Pancreas (tissue), 10 donors: ENCODE measurements at regions not wholly inside any gene's neighbourhood (a gene's known extent, or its start where the extent isn't known, plus 50 kb on each side); places are given as distances from the start of the nearest gene placed in this dataset.

Experiments used
- ATAC-seq, 4 donors: fragments of 200-7000 bp; cut with Tn5 transposase; one replicate each; pipeline versions ENCODE4 v1.8.0 to v1.9.1; 2020; ENCODE audit warnings: mild to moderate bottlenecking in 4 of 4, moderate library complexity in 4 of 4
- DNase-seq, 6 donors: peaks; one replicate each; pipeline ENCODE4 v3.0.0-alpha.2; 2020
- FAIRE-seq: peaks from 2 replicates; lab custom pipeline; 2012; peaks lifted over from hg19 to GRCh38; lab: Jason Lieb, UNC
- H3K27ac ChIP-seq, 4 donors: fragments of 200-600 bp; sonication (generic); 1 replicate in 3 of 4; 2 replicates in 1 of 4; pipeline versions ENCODE4 v1.5.0 to v1.8.0; 2020
- H3K27me3 ChIP-seq, 4 donors: fragments of 200-600 bp; one replicate each; pipeline ENCODE4 v1.8.0; 2021
- H3K36me3 ChIP-seq, 3 donors: fragments of 200-600 bp; sonication (generic) in 1 of 3; one replicate each; pipeline versions ENCODE4 v1.5.0 to v1.8.0; 2020 to 2021
- H3K4me1 ChIP-seq, 3 donors: fragments of 200-600 bp; one replicate each; pipeline ENCODE4 v1.8.0; 2021
- H3K4me3 ChIP-seq, 4 donors: fragments of 200-600 bp; sonication (generic) in 2 of 4; one replicate each; pipeline versions ENCODE4 v1.5.0 to v1.8.0; 2020 to 2021
- H3K9me3 ChIP-seq, 4 donors: fragments of 200-600 bp; one replicate each; pipeline ENCODE4 v1.8.0; 2021
- WGBS, 2 donors: extraction: QIAGEN DNeasy Blood & Tissue Kit; methylation state at CpG; one replicate each; pipeline ENCODE4 v1.1.7; 2013; 5-methylcytosine and 5-hydroxymethylcytosine counted together
- intact Hi-C, 3 donors: fragments of 100-400 bp; cut with DNase I; formaldehyde crosslinking; loops; one replicate each; pipeline versions ENCODE4 v1.11.1 to v1.14.2; 2022
- TF ChIP-seq, protein P1 (sequence below), 4 donors: fragments of 200-600 bp; sonication (generic) in 3 of 4; IDR thresholded peaks; one replicate each; pipeline versions ENCODE4 v1.5.0 to v1.8.0; 2021; ENCODE audit warnings: antibody characterized with exemption in 4 of 4
- donor health status: healthy with polysubstance abuse.
- donor health status: DM: no; HTN: no; CAD: no; lungs with moderate emphysema.
- donor health status: DM: no; HTN: no; CAD: no.
- donor health status: control.
- donor health status: control.
- donor health status: Bipolar disorder and iron deficiency.
- donor health status: DM: yes; HTN: yes; CAD: no.
- donor health status: DM: no; HTN: no; CAD: no.
- donor health status: DM: no; HTN: no; CAD: no.
- donor health status: DM: yes; HTN: yes; CAD: no.

DNA sequence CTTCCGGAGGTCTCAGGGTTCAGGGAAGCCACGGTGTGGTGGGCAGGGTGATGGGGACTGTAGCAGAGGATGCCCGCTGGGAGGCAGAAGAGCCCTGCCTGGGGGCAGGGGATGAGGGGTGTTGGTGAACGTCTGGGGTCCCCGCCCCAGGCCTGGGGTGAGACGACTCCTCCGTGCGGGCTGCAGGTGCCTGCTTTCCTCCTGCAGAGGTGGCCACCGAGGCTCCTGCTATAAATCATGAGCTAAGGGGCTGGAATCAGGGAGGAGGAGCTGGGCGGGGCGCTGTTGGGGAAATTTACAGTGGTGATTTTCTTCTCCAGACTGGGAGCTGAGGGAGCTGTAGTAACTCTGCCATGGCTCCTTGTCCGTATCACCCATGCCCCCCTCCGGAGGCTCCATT, 167.0 kb downstream of the MRM1 start:
- TF ChIP-seq, protein P1, sequence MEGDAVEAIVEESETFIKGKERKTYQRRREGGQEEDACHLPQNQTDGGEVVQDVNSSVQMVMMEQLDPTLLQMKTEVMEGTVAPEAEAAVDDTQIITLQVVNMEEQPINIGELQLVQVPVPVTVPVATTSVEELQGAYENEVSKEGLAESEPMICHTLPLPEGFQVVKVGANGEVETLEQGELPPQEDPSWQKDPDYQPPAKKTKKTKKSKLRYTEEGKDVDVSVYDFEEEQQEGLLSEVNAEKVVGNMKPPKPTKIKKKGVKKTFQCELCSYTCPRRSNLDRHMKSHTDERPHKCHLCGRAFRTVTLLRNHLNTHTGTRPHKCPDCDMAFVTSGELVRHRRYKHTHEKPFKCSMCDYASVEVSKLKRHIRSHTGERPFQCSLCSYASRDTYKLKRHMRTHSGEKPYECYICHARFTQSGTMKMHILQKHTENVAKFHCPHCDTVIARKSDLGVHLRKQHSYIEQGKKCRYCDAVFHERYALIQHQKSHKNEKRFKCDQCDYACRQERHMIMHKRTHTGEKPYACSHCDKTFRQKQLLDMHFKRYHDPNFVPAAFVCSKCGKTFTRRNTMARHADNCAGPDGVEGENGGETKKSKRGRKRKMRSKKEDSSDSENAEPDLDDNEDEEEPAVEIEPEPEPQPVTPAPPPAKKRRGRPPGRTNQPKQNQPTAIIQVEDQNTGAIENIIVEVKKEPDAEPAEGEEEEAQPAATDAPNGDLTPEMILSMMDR (IDR thresholded peaks at IDR 0.05): no peak
- intact Hi-C loops: no loop called here
- WGBS, 2 donors: 31 to 44% methylated on average over 13 of the region's 13 CpGs
- Histone ChIP-seq H3K36me3 (no peaks in the 10 kb centered on the region), H3K27ac (no peak overlapping the region), H3K9me3 (no peaks in the 10 kb centered on the region), H3K4me3 (no peak overlapping the region), H3K27me3 (no peaks in the 10 kb centered on the region), H3K4me1 (no peaks in the 10 kb centered on the region)
- DNase-seq (no peak), ATAC-seq (no peak), FAIRE-seq (no peak)

DNA sequence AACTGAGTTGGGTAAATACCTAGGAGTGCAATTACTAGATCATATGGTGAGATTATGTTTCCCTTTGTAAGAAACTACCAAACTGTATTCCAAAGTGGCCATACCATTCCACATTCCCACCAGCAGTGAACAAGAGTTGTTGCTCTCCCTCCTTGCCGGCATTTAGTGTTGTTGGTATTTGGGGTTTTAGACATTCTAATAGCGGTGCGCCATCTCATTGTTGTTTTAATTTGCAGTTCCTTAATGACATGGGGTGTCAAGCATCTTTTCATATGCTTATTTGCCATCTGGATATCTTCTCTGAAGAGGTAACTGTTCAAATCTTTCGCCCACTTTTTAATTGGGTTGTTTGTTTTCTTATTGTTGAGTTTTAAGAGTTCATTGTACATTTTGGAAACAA, 164.2 kb upstream of the LHX1 start:
- 32 to 34% methylated on average over 4 of the region's 4 CpGs for WGBS, 2 donors
- no peak overlapping the region for H3K27ac ChIP-seq
- no peaks in the 10 kb centered on the region for H3K4me1 ChIP-seq
- ATAC-seq: no peak
- H3K36me3 ChIP-seq: no peaks in the 10 kb centered on the region
- DNase-seq: no peak
- H3K9me3 ChIP-seq: no peaks in the 10 kb centered on the region
- TF ChIP-seq, protein P1 (IDR thresholded peaks at IDR 0.05): no peak
- H3K27me3 ChIP-seq: peaks cover 0 to 5% (median 0%) of the 10 kb centered on the region in 4 donors
- H3K4me3 ChIP-seq: no peak overlapping the region
- no peak for FAIRE-seq
- intact Hi-C loops: no loop called here

DNA sequence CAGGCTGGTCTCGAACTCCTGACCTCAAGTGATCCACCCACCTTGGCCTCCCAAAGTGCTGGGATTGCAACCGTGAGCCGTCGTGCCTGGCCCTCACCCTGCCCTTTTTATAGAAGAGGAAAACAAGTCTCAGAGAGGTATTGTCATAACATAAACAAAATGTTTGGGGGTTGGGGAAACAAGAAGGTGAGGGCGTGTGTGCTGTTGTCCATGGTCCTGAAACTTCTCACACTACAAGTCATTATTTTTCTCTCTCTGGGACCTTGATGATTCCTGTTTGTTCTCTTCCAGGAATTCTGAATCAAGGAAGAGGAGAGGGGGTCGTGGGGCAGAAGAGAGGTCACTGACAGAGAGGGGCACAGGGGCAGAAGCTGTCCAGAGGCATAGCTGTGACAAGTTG, 160.2 kb upstream of the LHX1 start:
- DNase-seq: no peak
- intact Hi-C loops: no loop called here
- peaks cover 0 to 6% (median 0%) of the 10 kb centered on the region in 4 donors for H3K27me3 ChIP-seq

GRCh38 chr17:36778448-36778847, 158.8 kb upstream of the LHX1 start:
- Histone ChIP-seq H3K27ac (no peak overlapping the region), H3K4me1 (no peaks in the 10 kb centered on the region), H3K4me3 (no peak overlapping the region), H3K36me3 (no peaks in the 10 kb centered on the region), H3K9me3 (no peaks in the 10 kb centered on the region), H3K27me3 (peaks cover 0 to 6% (median 0%) of the 10 kb centered on the region in 4 donors)
- TF ChIP-seq, protein P1 (IDR thresholded peaks at IDR 0.05): no peak
- WGBS, 2 donors: 10 to 13% methylated on average over 8 of the region's 8 CpGs
- FAIRE-seq: no peak
- DNase-seq: no peak
- ATAC-seq: no peak
- intact Hi-C loops: no loop called here

More for the DNA sequence above, 160.2 kb upstream of the LHX1 start:
- no peak for FAIRE-seq
- H3K27ac ChIP-seq: no peak overlapping the region
- no peaks in the 10 kb centered on the region for H3K36me3 ChIP-seq
- H3K4me3 ChIP-seq: no peak overlapping the region
- no peaks in the 10 kb centered on the region for H3K4me1 ChIP-seq
- TF ChIP-seq, protein P1 (IDR thresholded peaks at IDR 0.05): no peak
- ATAC-seq: no peak
- WGBS, 2 donors: 20 to 22% methylated on average over 6 of the region's 6 CpGs
- no peaks in the 10 kb centered on the region for H3K9me3 ChIP-seq

DNA sequence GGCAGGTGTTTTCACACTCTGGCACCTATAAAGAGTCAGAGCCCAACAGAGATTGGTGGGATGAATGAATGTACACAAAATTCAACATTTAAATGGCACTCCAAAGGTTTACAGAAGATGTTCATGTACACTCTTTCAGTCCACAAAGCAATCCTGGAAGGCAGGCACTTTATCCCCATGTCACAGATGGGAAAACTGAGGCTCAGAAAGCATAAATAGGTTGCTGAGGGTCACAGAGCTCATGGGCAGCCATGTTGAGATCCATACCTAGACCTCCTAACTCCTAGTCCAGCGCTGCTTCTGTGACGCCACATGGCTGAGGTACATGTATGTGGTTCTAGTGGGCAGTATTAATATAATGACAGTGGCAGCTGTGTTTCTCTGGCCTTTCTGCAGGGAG, 157.7 kb upstream of the LHX1 start:
- 88 to 91% methylated on average over 2 of the region's 2 CpGs for WGBS, 2 donors

More for the DNA sequence above, 157.7 kb upstream of the LHX1 start:
- Histone ChIP-seq H3K4me1 (no peaks in the 10 kb centered on the region), H3K27ac (no peak overlapping the region), H3K36me3 (no peaks in the 10 kb centered on the region), H3K27me3 (peaks cover 0 to 6% (median 0%) of the 10 kb centered on the region in 4 donors), H3K9me3 (no peaks in the 10 kb centered on the region), H3K4me3 (no peak overlapping the region)
- no peak for DNase-seq
- TF ChIP-seq, protein P1 (IDR thresholded peaks at IDR 0.05): no peak
- intact Hi-C loops: no loop called here
- FAIRE-seq: no peak
- ATAC-seq: no peak
